Left ventricle myocardium inferior (tissue), 1 donor: ENCODE measurements at regions not wholly inside any gene's neighbourhood (a gene's known extent, or its start where the extent isn't known, plus 50 kb on each side); places are given as distances from the start of the nearest gene placed in this dataset.

ENCODE experiments used
- DNase-seq: peaks from one replicate; pipeline ENCODE4 v3.0.0-alpha.2; 2020
- H3K27ac ChIP-seq: fragments of 200-600 bp; replicated peaks from 2 replicates; pipeline ENCODE4 v1.8.0; 2021
- H3K27me3 ChIP-seq: fragments of 200-600 bp; 2 replicates; pipeline ENCODE4 v1.8.0; 2021; ENCODE audit warnings: low read depth
- H3K36me3 ChIP-seq: fragments of 200-600 bp; 2 replicates; pipeline ENCODE4 v1.8.0; 2021
- H3K4me1 ChIP-seq: fragments of 200-600 bp; 2 replicates; pipeline ENCODE4 v1.8.0; 2021
- H3K4me3 ChIP-seq: fragments of 200-600 bp; 2 replicates; pipeline ENCODE4 v1.8.0; 2021; ENCODE audit warnings: mild to moderate bottlenecking, moderate library complexity
- H3K9me3 ChIP-seq: fragments of 200-600 bp; replicated peaks from 2 replicates; pipeline ENCODE4 v1.8.0; 2021
- CTCF ChIP-seq: fragments of 200-600 bp; IDR thresholded peaks from 2 replicates; pipeline ENCODE4 v1.8.0; 2021; ENCODE audit warnings: antibody characterized with exemption, mild to moderate bottlenecking, borderline replicate concordance
- intact Hi-C: fragments of 100-400 bp; cut with micrococcal nuclease; formaldehyde crosslinking; loops from one replicate; pipeline ENCODE4 v1.11.0; 2022
- donor health status: DM: no; HTN: yes; CAD: no; lungs with severe emphysema.

DNA sequence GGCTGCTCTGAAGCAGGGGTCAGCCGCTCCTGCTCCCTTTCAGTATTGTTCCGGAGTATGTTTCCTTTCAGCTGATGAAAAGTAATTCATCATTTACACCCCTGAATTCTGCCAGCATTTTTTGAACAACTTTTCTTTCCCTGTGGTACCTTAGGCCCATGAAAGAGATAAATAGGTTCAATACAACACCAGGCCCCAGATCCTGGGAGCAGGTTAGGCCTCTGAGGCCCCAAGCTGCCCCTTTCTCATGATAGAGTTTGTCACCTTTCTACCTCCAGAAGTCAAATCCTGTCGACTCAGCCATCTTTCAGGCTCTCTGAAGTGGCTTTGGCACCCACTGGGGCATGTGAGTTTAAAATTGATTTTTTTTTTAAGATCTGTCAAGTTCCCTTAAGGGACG is 1415.1 kb upstream of the ZEB2 start:
- Histone ChIP-seq H3K4me1 (no peaks in the 10 kb centered on the region), H3K27ac (no peak overlapping the region), H3K4me3 (no peak overlapping the region), H3K9me3 (peaks cover 8% of the 10 kb centered on the region), H3K36me3 (no peaks in the 10 kb centered on the region), H3K27me3 (no peaks in the 10 kb centered on the region)
- intact Hi-C loops, result no loop called here
- DNase-seq, result no peak
- no peak for TF ChIP-seq CTCF

GRCh38 chr2:145931781-145932395 is 1412.0 kb upstream of the ZEB2 start:
- TF ChIP-seq CTCF, result no peak
- no peak for DNase-seq
- no peaks in the 10 kb centered on the region for H3K36me3 ChIP-seq
- no peak overlapping the region for H3K4me3 ChIP-seq
- H3K9me3 ChIP-seq, result peaks cover 8% of the 10 kb centered on the region
- H3K27ac ChIP-seq, result no peak overlapping the region
- H3K4me1 ChIP-seq, result no peaks in the 10 kb centered on the region
- no peaks in the 10 kb centered on the region for H3K27me3 ChIP-seq
- intact Hi-C loops, result no loop called here

- Histone ChIP-seq H3K27ac (no peak overlapping the region), H3K4me3 (no peak overlapping the region), H3K27me3 (no peaks in the 10 kb centered on the region), H3K9me3 (no peaks in the 10 kb centered on the region), H3K4me1 (no peaks in the 10 kb centered on the region), H3K36me3 (no peaks in the 10 kb centered on the region)
- DNase-seq, result no peak
- TF ChIP-seq CTCF, result no peak
- intact Hi-C loops, result no loop called here
These were observed 1410.4 kb upstream of the ZEB2 start for GRCh38 chr2:145930318-145930717.

GRCh38 chr2:145927131-145927950 is 1407.4 kb upstream of the ZEB2 start:
- Histone ChIP-seq H3K4me3 (no peak overlapping the region), H3K27ac (no peak overlapping the region), H3K27me3 (no peaks in the 10 kb centered on the region), H3K36me3 (no peaks in the 10 kb centered on the region), H3K9me3 (peaks cover 5% of the 10 kb centered on the region), H3K4me1 (no peaks in the 10 kb centered on the region)
- no peak for DNase-seq
- no peak for TF ChIP-seq CTCF
- intact Hi-C loops, result no loop called here

- Histone ChIP-seq H3K9me3 (peaks cover 5% of the 10 kb centered on the region), H3K27ac (no peak overlapping the region), H3K4me3 (no peak overlapping the region), H3K36me3 (no peaks in the 10 kb centered on the region), H3K27me3 (no peaks in the 10 kb centered on the region), H3K4me1 (no peaks in the 10 kb centered on the region)
- no peak for DNase-seq
- intact Hi-C loops, result no loop called here
- TF ChIP-seq CTCF, result no peak
These were observed 1405.7 kb upstream of the ZEB2 start for GRCh38 chr2:145925591-145925990.
